ENCODE measurements at regions not wholly inside any gene's neighbourhood (a gene's known extent, or its start where the extent isn't known, plus 50 kb on each side); places are given as distances from the start of the nearest gene placed in this dataset.

GRCh38 chr15:38648121-38648843 lies 83.7 kb upstream of the RASGRP1 start:
- peak; percentile 90 for ATAC-seq

GRCh38 chr15:38650384-38650783 lies 85.8 kb upstream of the RASGRP1 start:
- no peak for ATAC-seq

- no peak for ATAC-seq
These were observed 86.3 kb upstream of the RASGRP1 start for GRCh38 chr15:38650936-38651327.

GRCh38 chr15:38651328-38652038 lies 86.9 kb upstream of the RASGRP1 start:
- peak; percentile 73 for ATAC-seq

- ATAC-seq, result no peak
These were observed 87.7 kb upstream of the RASGRP1 start for GRCh38 chr15:38652183-38652794.

GRCh38 chr15:38652998-38653397 lies 88.4 kb upstream of the RASGRP1 start:
- ATAC-seq, result no peak

GRCh38 chr15:38658431-38658830 lies 93.8 kb upstream of the RASGRP1 start:
- ATAC-seq, result no peak

- ATAC-seq, result peak; percentile 35
These were observed 96.1 kb upstream of the RASGRP1 start for GRCh38 chr15:38660738-38661137.

- no peak for ATAC-seq
These were observed 97.6 kb upstream of the RASGRP1 start for GRCh38 chr15:38662033-38662802.

GRCh38 chr15:38662805-38663204 lies 98.2 kb upstream of the RASGRP1 start:
- ATAC-seq, result no peak

- ATAC-seq, result no peak
These were observed 101.1 kb upstream of the RASGRP1 start for GRCh38 chr15:38665586-38666305.

- ATAC-seq, result no peak
These were observed 102.4 kb upstream of the RASGRP1 start for GRCh38 chr15:38666865-38667510.

GRCh38 chr15:38667890-38668850 lies 103.6 kb upstream of the RASGRP1 start:
- ATAC-seq, result no peak

- ATAC-seq, result no peak
These were observed 104.3 kb upstream of the RASGRP1 start for GRCh38 chr15:38668898-38669391.

GRCh38 chr15:38670128-38671005 lies 105.8 kb upstream of the RASGRP1 start:
- peak; percentile 37 for ATAC-seq

GRCh38 chr15:38671006-38671387 lies 106.4 kb upstream of the RASGRP1 start:
- ATAC-seq, result no peak

- peak; percentile 20 for ATAC-seq
These were observed 107.2 kb upstream of the RASGRP1 start for GRCh38 chr15:38671675-38672254.

GRCh38 chr15:38672273-38672672 lies 107.7 kb upstream of the RASGRP1 start:
- no peak for ATAC-seq
